GM12878 (cell line): ENCODE measurements at regions not wholly inside any gene's neighbourhood (a gene's known extent, or its start where the extent isn't known, plus 50 kb on each side); places are given as distances from the start of the nearest gene placed in this dataset.

ENCODE experiments used
- ATAC-seq: fragments of 200-7000 bp; cut with Tn5 transposase; 3 replicates; pipeline ENCODE4 v1.9.1; 2020; ENCODE audit warnings: mild to moderate bottlenecking, moderate library complexity
- BruUV-seq: library from RNA; stranded (reverse); fragments of 400-500 nt; replicated peaks from 2 replicates; lab custom pipeline; 2021; lab: Mats Ljungman, UMichigan
- CTCF ChIA-PET: fragments of 300-600 bp; sonication (Branson Sonifier 250); formaldehyde crosslinking; extraction: SDS; loops from one replicate; lab custom pipeline; 2021; ENCODE audit warnings: inconsistent platforms; lab: Yijun Ruan, JAX
- POLR2A ChIA-PET: fragments of 350-600 bp; formaldehyde crosslinking; extraction: SDS; loops from one replicate; lab custom pipeline; 2021; ENCODE audit warnings: inconsistent platforms; lab: Charles Lee
- RAD21 ChIA-PET: fragments of 300-600 bp; sonication (Branson Sonifier 250); formaldehyde crosslinking; loops from one replicate; lab custom pipeline; 2023; ENCODE audit warnings: antibody characterized with exemption; ENCODE audit not compliant: unreplicated experiment; lab: Charles Lee
- SMC1A ChIA-PET: fragments of 300-600 bp; sonication (Branson Sonifier 250); formaldehyde crosslinking; loops from one replicate; lab custom pipeline; 2023; ENCODE audit not compliant: unreplicated experiment, uncharacterized antibody; lab: Charles Lee
- DNase-seq: peaks from one replicate; pipeline ENCODE4 v3.0.0-alpha.2; 2011; ENCODE audit warnings: low read depth, low spot score
- FAIRE-seq: peaks from 3 replicates; lab custom pipeline; 2011; peaks lifted over from hg19 to GRCh38; lab: Jason Lieb, UNC
- H2AFZ ChIP-seq: 2 replicates; pipeline ENCODE4 v1.6.0; 2011; ENCODE audit warnings: low read depth, low read length, control low read depth; ENCODE audit not compliant: control insufficient read depth
- H3K27ac ChIP-seq: 2 replicates; pipeline ENCODE4 v1.5.1; 2011; ENCODE audit warnings: control low read depth; ENCODE audit not compliant: control insufficient read depth, insufficient read depth
- H3K27me3 ChIP-seq, 2 experiments: replicated peaks in 1 of 2; 2 replicates each; pipeline versions ENCODE4 v1.6.0 to v1.6.1; 2011; ENCODE audit warnings: low read length in 1 of 2; ENCODE audit not compliant: control insufficient read depth in 2 of 2, insufficient read depth in 2 of 2
- H3K36me3 ChIP-seq, 2 experiments: 2 replicates each; pipeline ENCODE4 v1.5.1; 2011; ENCODE audit warnings: low read length in 1 of 2; ENCODE audit not compliant: control insufficient read depth in 2 of 2, insufficient read depth in 2 of 2
- H3K4me1 ChIP-seq: 2 replicates; pipeline ENCODE4 v1.6.1; 2011; ENCODE audit warnings: mild to moderate bottlenecking, low read length, moderate library complexity, mixed read lengths; ENCODE audit not compliant: control insufficient read depth, insufficient read depth
- H3K4me2 ChIP-seq: 2 replicates; pipeline ENCODE4 v1.6.0; 2011; ENCODE audit warnings: control low read depth; ENCODE audit not compliant: control insufficient read depth, insufficient read depth
- H3K4me3 ChIP-seq: fragments of 200-600 bp; sonication (generic); 2 replicates; pipeline ENCODE4 v1.5.1; 2016
- H3K79me2 ChIP-seq: 2 replicates; pipeline ENCODE4 v1.6.0; 2011; ENCODE audit warnings: low read length; ENCODE audit not compliant: control insufficient read depth, insufficient read depth
- H3K9ac ChIP-seq: 2 replicates; pipeline ENCODE4 v1.8.0; 2011; ENCODE audit warnings: low read length, control low read depth, mixed read lengths; ENCODE audit not compliant: control insufficient read depth, insufficient read depth
- H3K9me3 ChIP-seq: replicated peaks from 3 replicates; pipeline ENCODE4 v1.5.1; 2011; ENCODE audit warnings: mild to moderate bottlenecking, low read length; ENCODE audit not compliant: control insufficient read depth, insufficient read depth
- H4K20me1 ChIP-seq: 2 replicates; pipeline ENCODE4 v1.6.0; 2011; ENCODE audit not compliant: control insufficient read depth, insufficient read depth
- BHLHE40 ChIP-seq, 2 experiments: fragments of 450-650 bp in 1 of 2; IDR thresholded peaks; 2 replicates each; pipeline ENCODE4 v1.6.1; 2011 to 2017; ENCODE audit warnings: low read depth in 2 of 2, borderline replicate concordance in 1 of 2, improper control_type of control experiment in 1 of 2, low read length in 1 of 2, mild to moderate bottlenecking in 1 of 2
- CEBPB ChIP-seq, 2 experiments: fragments of 150-350 bp in 1 of 2; IDR thresholded peaks; 2 replicates each; pipeline ENCODE4 v1.6.1; 2012 to 2014; ENCODE audit warnings: low read depth in 2 of 2, low read length in 2 of 2, borderline replicate concordance in 1 of 2, inconsistent platforms in 1 of 2
- CHD2 ChIP-seq: IDR thresholded peaks from 2 replicates; pipeline ENCODE4 v1.6.1; 2011; ENCODE audit warnings: low read depth, low read length, improper control_type of control experiment, borderline replicate concordance
- ELK1 ChIP-seq: IDR thresholded peaks from 2 replicates; pipeline ENCODE4 v1.6.1; 2012; ENCODE audit warnings: low read depth, low read length, improper control_type of control experiment
- FOS ChIP-seq: IDR thresholded peaks from 3 replicates; pipeline ENCODE4 v1.6.1; 2011; ENCODE audit warnings: borderline replicate concordance; ENCODE audit not compliant: insufficient read length; ENCODE audit errors: extremely low read depth
- HDAC2 ChIP-seq: fragments of 200-600 bp; sonication (generic); IDR thresholded peaks from 2 replicates; pipeline ENCODE4 v1.6.1; 2017
- IRF3 ChIP-seq: fragments of 450-650 bp; IDR thresholded peaks from 2 replicates; pipeline ENCODE4 v1.6.1; 2014; ENCODE audit warnings: mild to moderate bottlenecking
- SUZ12 ChIP-seq: fragments of 200-600 bp; sonication (generic); IDR thresholded peaks from one replicate; pipeline ENCODE4 v1.6.1; 2018; ENCODE audit warnings: antibody characterized with exemption, mild to moderate bottlenecking; ENCODE audit not compliant: unreplicated experiment
- TCF12 ChIP-seq: IDR thresholded peaks from 2 replicates; pipeline ENCODE4 v1.6.1; 2011; ENCODE audit warnings: low read depth, mild to moderate bottlenecking, low read length
- ZNF274 ChIP-seq: IDR thresholded peaks from one replicate; pipeline ENCODE4 v1.8.0; 2011; ENCODE audit not compliant: insufficient read length, insufficient read depth
- ZNF592 ChIP-seq: fragments of 450-650 bp; IDR thresholded peaks from 2 replicates; pipeline ENCODE4 v1.6.1; 2017; ENCODE audit warnings: mild to moderate bottlenecking, moderate library complexity
- WGBS: methylation state at CpG from one replicate; pipeline ENCODE4 v1.1.6; 2016; ENCODE audit warnings: low lambda C conversion rate; ENCODE audit not compliant: insufficient replicate concordance, insufficient coverage; ENCODE audit errors: missing lambda C conversion rate; 5-methylcytosine and 5-hydroxymethylcytosine counted together
- in situ Hi-C: fragments of 300-500 bp; cut with MboI; formaldehyde crosslinking; loops from 9 replicates; pipeline ENCODE4 v1.14.3; 2018; ENCODE audit warnings: mixed read lengths
- intact Hi-C: fragments of 100-400 bp; cut with micrococcal nuclease; formaldehyde crosslinking; loops from one replicate; pipeline ENCODE4 v1.14.2; 2022; ENCODE audit not compliant: unreplicated experiment

- H3K36me3 ChIP-seq: no peaks in the 10 kb centered on the region
- POLR2A ChIA-PET: no interaction called here
- CTCF ChIA-PET: no interaction called here
- in situ Hi-C loops: no loop called here
- RAD21 ChIA-PET: interaction anchor here (0.6 kb wide), 1 partner anchor 12 kb away, joined by 5 read pairs; no protein-coding TSS in a partner anchor
- H3K9ac ChIP-seq: no peak overlapping the region
- no TSS peak for BruUV-seq
- ATAC-seq: no peak
- no peaks in the 10 kb centered on the region for H4K20me1 ChIP-seq
- FAIRE-seq: no peak
- intact Hi-C loops: no loop called here
- H3K79me2 ChIP-seq: no peaks in the 10 kb centered on the region
- no peaks in the 10 kb centered on the region for H3K9me3 ChIP-seq
- no peak overlapping the region for H3K4me2 ChIP-seq
- no peak overlapping the region for H3K27ac ChIP-seq
- H2AFZ ChIP-seq: no peak overlapping the region
- H3K27me3 ChIP-seq: no peaks in the 10 kb centered on the region
- 14% methylated on average over 3 of the region's 3 CpGs for WGBS
- DNase-seq: no peak
- H3K4me1 ChIP-seq: no peaks in the 10 kb centered on the region
- H3K4me3 ChIP-seq: no peak overlapping the region
- no peak for TF ChIP-seq HDAC2
- TF ChIP-seq CHD2: no peak
- TF ChIP-seq ELK1: no peak
- no peak for TF ChIP-seq CEBPB (IDR thresholded peaks at IDR 0.05; ENCODE audit: borderline replicate concordance in 1 of 2, low read depth in 2 of 2, low read length in 2 of 2)
- no peak for TF ChIP-seq ZNF274
- TF ChIP-seq SUZ12: no peak
- no peak for TF ChIP-seq FOS
- no peak for TF ChIP-seq BHLHE40 (IDR thresholded peaks at IDR 0.05; ENCODE audit: borderline replicate concordance in 1 of 2, low read depth in 2 of 2, low read length in 1 of 2)
- TF ChIP-seq TCF12: no peak
- TF ChIP-seq ZNF592: no peak
- no peak for TF ChIP-seq IRF3
- TF ChIP-seq, all 136 proteins: peak for 0
- SMC1A ChIA-PET: interaction anchor here (0.9 kb wide), 1 partner anchor 13 kb away, joined by 3 read pairs; no protein-coding TSS in a partner anchor
Measured at GRCh38 chr17:69858460-69858859, 216.6 kb upstream of the KCNJ16 start.
